ENCODE measurements at regions not wholly inside any gene's neighbourhood (a gene's known extent, or its start where the extent isn't known, plus 50 kb on each side); places are given as distances from the start of the nearest gene placed in this dataset.
"Not testable (repeated sequence)": the region's sequence is repeated elsewhere in the genome, so short reads cannot be mapped to it uniquely, and the experiment has no call there.

DNA sequence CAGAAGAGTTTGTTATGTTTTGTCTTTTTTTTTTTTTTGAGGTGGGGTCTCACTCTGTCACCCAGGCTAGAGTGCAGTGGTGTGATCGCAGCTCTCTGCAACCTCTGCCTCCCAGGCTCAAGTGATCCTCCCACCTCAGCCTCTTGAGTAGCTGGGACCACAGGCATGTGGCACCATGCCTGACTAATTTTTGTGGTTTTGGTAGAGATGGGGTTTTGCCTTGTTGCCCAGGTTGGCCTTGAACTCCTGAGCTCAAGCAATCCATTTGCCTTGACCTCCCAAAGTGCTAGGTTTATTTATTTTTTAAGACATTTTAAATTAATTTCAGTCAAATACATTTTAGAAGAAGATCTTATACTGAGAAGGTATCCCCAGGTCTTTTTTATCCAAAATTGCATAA is 366.7 kb downstream of the KCNJ2 start:
- no peak for DNase-seq

DNA sequence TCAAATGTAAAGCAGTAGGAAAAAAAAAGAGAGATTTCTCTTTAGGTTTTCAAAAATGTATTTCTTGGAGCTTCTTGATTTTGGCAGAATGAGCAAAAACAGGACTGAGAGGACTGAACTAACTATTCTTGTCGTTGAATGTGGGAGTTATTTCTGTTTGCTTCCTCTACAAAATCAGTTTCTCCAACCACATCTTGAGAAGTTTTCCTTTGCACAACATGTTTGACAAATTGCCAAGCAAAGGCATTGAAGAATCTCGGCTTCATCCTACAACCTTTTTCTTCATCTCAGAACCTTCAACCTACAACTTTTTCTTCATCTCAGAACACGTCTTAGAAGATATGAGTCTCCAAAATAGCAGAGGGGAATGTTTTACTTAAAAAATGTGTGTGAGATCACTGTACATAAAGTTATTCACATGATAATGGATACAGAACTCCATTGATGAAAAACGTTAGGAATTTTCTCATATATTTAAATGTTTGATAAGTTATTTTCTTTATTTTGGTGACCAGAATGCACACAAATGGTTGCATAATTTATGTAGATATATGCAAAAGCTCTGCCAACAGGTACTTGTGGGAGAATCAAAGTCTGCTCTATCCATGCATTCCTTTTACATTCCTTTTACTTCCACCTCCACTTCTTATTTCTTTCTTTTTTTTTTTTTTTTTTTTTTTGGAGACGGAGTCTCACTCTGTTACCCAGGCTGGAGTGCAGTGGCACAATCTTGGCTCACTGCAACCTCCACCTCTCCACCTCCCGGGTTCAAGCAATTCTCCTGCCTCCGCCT is 370.0 kb downstream of the KCNJ2 start:
- DNase-seq: no peak

DNA sequence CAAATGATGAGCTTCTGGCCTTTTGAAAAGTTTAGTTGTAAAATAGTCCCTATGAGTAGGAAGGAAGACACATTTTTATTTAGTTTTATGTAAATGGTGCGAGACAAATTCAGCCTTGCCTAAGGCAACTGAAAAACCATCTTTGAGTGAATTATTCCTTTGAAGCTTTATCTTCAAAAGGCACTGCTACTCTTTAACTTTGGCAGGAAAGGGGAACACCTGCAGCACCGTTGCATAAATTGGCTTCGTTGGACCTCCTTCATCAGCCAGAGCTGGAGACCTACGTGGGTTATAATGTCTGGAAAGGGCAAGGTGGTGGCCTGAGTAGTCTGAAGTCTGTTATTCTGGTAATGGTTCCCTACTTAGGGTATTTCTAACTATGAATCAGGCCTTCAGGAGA is 373.5 kb downstream of the KCNJ2 start:
- DNase-seq: no peak

DNA sequence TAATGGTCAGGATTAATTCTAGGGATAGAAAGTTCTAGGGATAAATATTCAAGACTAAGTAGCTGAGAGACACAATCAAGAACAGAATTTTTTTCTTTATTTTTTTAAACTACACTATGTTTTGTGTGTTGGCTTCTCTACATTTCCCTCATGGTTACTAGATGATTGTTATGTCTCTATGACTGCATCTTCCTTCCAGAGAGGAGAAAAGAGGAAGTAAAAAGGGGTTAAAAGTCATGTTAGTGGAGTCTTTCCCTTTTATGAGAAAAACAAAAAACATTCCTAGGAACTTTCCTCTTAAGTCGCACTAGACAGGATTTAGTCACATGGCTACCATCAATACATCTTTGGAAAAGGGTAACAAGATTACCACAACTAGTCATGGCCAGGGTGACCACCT is 375.0 kb downstream of the KCNJ2 start:
- DNase-seq: no peak

DNA sequence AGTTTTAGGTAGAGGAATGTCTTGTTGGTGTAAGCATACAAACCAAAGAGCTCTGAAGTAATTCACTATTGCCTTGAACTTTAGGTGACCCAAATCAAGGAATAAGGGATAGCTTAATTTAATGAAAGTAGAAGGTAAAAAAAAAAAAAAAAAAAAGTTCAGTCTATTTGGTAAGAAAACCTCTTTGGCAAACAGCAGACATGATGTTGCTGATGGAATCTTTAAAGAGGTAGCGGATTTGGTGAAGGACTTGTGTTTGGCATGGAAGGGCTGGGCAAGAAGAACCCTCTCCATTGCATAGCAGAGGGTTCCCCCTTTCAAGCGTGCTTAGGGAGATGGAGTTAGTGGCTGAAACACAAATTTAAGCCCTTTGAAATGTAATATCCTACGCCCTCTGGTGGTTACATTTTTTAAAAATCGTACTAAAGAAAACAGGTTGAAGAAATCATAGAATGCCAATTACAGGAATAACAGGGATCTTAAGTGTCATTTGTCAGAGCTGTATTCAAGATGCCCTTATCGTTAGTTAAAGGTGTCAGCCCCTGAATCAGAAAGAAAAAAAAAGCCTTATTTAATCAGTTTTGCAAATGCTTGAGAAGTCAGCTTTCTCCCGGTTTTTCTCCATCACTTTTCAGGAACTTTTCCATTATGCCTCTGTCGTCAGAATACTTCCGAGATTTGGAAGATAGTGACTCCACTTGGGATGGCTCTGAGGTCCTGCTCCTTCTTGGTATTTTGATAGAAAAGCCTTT is 383.1 kb downstream of the KCNJ2 start:
- no peak for DNase-seq

DNA sequence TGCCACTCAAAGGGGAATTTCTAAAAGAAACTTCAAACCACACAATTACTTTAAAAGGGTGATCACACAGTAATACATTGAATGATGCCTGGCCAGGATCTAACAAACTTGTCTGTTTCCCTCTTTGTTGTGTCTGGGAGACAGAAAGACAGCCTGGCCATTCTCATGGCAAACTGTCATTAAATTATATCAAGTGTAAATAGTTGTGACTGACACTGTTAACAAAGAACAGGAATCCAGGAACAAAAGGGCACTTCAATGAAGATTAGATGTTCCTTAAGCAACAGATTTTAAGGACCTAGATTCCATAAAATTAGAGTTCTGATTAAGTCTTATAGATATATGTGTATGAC is 383.6 kb downstream of the KCNJ2 start:
- no peak for DNase-seq

DNA sequence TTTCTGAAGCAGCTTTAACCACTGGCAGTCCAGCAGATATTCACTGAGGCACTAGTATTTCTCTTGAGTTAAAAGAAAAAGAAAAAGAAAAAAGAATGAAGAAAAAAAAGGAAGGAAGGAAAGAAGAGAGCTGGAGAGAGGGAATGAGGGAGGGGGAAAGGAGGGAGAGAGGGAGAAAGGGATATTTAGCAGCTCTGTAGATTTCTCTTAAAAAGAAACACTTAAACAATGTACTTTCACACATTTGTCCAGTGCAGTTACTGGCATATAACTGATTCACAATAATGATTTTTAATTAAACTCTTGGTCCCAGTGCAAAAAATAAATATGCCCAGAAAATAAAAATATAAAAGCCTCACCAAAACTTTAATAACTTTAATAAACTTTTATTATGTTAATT is 386.4 kb downstream of the KCNJ2 start:
- DNase-seq: no peak

DNA sequence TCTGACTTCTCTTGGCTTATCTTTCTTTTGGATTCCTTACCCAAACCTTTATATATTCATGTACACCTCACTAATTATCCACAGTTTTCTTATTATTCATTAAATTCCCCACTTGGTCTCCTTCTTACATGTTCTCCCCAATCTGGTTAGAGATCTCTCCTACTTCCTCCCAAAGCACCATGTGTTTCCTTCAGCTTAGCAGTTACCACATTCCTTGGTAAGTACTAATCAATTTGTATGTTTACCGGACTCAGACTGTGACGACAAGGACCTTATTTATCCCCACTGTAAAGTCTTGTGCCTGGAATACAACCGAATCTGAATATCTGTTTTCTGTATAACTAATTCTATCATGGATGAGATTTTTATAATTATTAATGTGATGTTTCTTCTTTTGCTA is 389.5 kb downstream of the KCNJ2 start:
- no peak for DNase-seq

DNA sequence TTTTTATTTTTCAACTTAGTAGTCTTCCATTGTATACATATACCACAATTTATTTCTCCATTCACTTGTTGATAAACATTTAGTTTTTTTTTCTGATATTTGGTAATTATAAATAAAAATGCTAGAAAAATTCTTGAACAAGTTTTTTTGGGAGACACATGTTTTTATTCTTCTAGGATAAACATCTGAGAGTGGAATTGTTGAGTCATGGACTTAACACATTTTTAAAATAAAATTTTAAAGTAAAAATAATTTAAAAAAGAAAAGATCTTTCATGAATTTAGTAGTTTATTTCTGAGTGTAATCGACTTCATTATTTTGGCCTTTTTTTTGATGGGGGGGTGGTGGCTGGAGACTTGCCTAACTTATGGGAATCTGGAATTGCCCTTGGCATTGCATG is 391.1 kb downstream of the KCNJ2 start:
- no peak for DNase-seq

DNA sequence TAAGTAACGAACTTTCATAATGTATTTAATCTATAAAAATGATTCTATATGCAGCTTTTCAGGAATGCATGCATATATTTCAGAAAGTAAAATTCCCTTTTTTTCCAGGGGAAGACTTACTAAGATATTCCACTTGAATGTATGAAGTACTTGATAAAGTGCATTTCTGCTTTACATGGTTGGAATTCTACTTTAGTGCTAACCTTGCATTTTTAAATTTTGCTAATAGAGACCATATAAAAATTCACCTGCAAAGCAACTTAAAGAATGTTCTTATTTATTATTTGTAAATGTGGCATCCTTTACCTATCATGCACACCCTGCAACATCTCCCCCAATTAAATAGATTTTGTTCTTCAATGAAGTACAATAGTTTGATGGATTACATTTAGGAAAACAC is 392.8 kb downstream of the KCNJ2 start:
- no peak for DNase-seq

DNA sequence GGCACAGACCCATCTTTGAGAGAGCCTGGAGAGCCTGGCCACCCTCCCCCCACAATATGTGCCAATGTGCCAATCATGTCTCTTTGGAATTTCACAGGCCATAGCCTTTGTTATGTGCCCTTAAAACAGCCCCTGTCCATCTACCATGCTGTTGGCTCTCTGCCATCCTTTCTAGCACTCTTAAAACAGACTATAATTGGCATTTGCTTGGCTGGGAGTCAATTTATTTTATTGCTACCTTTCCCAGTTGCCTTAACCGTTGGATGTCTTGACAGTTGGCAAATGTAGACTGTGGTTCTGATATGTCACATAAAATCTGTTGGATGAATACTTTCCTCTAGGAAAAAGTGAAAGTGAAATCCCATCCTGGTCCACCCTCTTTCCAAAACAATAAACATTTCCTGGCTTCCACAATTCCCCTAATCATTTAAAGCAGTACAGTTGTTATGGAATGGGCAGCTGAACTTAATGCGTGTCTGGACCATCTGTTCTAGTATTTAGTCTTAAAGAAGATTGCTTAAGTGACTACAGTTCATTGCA is 394.0 kb downstream of the KCNJ2 start:
- DNase-seq: no peak

DNA sequence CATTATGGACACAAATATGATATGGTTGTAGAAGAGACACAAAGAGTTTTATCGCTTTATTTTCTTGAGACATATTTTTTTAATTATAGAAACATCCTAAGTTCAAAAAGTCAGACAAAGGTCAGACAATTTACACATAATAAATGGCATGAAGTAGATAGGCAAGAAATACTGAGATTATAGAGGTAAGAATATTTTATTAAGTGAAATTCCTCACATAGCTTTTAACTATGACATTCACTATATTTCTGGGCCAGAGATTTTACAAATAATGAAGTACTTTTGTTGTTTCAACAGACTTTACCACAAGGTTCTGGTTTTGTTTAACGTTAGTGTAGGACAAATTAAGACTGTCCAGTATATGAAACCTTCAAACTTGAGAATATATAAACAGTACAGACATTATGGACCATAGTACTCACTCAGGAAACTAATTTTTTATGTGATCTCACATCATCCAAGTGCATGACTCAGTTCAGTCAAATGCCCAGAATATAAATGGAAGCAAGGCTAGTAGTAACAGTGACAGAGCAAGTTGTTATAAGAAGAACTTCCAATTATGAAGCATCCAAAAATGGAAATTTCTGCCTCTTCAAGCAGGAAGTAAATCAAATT is 394.8 kb downstream of the KCNJ2 start:
- DNase-seq: no peak

DNA sequence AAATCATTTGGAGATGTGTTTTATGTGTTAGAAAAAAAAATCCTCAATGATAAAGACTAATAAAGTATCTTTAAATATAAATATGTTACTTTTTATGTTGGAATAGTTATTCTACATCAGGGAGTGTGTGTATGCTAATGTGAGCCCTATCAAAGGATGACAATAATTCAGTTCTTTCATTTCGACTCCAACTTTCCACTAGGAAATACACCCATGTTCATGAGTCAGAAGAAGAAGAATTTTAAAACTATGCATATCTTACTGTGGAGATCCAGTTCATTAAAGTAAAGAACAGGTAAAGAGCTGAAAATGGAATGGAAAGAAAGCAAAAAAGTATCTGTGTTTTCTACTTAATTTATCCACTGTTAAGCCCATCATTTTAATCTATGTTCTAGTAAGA is 399.8 kb downstream of the KCNJ2 start:
- DNase-seq: no peak

DNA sequence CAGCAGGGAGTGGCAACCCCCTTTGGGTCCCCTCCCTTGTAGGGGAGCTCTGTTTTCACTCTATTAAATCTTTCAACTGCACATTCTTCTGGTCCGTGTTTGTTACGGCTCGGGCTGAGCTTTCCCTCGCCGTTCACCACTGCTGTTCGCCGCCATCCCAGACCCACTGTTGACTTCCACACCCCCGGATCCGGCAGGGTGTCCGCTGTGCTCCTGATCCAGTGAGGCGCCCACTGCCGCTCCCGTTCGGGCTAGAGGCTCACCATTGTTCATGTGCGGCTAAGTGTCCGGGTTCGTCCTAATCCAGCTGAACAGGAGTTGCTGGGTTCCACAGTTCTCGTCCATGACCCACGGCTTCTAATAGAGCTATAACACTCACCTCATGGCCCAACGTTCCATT is 408.1 kb downstream of the KCNJ2 start:
- no peak for DNase-seq

DNA sequence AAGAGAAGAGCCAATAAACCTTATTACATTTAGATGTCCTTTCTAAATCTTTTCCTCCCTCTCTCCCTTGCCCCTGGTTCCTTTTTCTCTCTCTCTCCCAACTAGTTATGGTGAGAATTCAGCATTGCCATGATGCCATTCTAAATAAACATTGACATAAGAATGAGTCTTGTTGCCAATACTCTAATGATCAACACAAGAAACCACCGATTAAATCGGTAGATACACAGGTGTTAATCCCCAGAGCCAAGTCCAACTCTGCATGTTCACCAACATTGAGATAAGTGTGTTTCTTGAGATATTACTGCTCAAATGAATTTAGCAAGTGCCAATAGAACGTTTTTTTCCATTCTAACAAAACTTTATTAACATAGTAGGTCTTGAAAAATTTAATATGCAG is 412.1 kb downstream of the KCNJ2 start:
- DNase-seq: no peak

DNA sequence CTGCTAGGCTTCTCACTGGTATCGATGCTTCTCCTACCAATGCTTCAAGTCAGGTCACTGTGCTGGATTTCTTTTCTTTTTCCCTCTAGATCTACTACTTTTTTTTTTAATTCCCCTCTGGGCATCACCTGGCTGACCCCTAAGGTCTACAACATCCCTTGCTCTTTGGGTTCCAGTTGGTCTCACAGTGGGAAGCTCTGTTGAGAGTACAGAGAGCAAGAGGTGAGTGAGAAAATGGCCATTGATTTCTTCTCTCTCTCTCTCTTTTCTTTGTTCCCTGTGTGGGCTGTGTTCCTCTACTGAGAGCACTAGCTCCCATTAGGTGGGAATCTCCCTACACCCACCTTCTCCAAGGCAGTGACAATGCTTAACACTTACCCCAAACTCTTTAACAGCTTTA is 413.4 kb downstream of the KCNJ2 start:
- DNase-seq: no peak

DNA sequence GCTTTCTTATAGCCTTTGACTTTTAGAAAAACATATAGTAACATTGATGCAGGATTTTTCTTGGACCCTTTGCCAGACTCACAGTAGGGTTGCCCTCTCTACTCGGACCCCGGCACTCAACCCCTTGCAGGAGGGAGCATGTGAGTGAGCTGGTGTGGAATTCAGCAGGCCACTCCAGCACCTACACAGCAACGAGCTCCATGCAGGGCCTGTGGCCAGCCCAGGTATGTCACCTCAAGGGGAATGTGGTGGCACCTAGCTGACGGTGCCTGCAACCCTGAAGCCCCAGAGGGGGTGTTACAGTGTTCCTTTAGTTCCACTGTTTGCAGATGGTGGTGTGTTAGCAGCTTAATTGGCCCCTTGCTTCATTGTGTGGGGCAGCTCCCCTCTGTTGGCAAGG is 414.9 kb downstream of the KCNJ2 start:
- DNase-seq: no peak

DNA sequence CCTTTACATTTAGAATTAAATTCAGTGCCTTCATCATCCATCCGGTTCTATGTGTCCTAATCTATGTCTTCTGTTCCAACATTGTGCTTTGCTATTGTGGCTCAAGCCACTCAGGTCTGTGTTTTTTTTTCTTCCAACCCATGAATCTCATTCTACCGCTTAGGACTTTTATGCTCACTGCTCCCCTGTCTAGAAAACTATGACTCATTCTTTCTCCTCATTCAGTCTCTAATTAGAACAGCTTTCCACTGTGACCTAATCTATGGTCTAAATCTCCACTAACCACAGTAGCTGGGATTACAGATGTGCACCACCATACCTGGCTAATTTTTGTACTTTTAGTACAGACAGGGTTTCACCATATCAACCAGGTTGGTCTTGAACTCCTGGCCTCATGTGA is 418.7 kb downstream of the KCNJ2 start:
- no peak for DNase-seq

DNA sequence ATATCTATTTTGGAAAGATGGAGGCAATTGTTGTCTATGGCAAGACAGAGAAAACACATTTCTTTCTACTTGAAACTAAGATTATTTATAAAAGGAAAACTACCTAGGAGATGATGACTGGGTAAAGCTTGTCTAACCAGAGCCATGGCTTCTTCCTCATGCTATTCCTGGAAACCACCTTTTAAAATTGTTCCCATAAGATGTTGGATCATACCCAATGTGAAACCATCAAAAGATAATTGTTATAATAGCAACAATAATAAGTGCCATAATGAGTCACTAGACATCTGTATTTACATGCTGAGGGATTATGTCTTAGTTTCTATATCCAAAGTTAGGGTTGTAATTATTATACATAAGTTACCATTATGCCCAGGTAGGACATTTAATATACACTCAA is 428.4 kb downstream of the KCNJ2 start:
- DNase-seq: no peak

DNA sequence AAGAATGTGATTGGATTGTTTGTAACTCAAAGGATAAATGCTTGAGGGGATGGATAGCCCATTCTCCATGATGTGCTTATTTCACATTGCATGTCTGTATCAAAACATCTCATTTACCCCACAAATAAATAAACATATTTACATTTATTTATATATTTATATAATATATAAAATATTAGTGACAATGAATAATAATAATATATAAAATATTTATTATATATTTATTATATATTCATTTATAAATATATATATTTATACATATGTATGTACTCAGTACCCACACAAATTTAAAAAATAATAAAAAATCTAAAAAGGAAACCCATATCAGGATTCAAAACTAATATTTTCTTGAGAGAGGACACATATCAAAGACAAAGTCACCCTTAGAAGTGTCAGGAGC is 429.9 kb downstream of the KCNJ2 start:
- no peak for DNase-seq

DNA sequence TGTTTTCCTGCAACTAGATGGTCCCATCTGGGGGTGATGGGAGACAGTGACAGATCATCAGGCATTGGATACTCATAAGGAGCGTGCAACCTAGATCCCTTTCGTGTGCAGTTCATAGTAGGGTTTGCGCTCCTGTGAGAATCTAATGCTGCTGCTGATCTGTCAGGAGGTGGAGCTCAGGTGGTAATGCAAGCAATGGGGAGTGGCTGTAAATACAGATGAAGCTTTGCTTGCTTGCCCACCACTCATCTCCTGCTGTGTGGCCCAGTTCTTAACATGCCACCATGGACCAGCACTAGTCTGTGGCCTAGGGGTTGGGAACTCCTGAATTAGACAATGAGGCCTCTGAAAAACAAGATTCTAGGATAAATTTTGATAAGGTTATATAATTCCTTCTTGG is 430.6 kb downstream of the KCNJ2 start:
- DNase-seq: not testable (repeated sequence)

DNA sequence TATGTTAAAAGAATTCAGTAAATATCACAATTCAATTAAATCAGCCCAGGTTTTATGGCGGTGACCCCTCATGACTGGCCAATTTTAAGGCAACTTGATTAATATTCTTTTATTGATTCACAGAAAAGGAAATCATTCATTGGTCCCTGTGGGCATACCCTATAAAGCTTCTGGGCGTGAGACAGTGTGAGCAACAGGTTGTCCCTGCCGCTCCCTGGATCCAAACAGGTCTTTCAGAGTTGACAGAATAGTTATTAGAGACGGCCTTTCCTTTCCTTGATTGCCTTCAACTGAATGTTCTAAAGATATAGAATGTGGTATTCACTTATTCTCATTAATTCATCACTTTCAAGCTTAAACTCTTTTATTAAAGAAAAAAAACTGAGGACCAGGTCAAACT is 433.9 kb downstream of the KCNJ2 start:
- no peak for DNase-seq

DNA sequence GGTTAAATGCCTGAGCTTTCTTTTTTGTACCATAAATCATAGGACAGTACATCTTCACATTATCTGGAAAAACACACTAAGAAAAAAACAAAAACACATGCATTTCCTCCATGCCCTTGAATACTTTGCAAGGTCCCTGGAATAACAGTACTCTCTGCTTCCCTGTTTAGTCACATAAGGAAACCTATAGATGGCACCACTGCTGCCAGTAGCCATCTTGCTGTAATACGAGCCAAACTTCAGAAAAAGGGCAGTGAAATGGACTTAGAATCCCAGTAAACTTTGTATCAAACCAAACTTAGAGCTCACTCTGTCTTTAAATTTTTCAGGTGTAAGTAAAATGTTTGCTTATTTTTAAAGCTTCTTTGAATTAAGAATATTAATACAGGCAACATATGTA is 435.5 kb downstream of the KCNJ2 start:
- no peak for DNase-seq

DNA sequence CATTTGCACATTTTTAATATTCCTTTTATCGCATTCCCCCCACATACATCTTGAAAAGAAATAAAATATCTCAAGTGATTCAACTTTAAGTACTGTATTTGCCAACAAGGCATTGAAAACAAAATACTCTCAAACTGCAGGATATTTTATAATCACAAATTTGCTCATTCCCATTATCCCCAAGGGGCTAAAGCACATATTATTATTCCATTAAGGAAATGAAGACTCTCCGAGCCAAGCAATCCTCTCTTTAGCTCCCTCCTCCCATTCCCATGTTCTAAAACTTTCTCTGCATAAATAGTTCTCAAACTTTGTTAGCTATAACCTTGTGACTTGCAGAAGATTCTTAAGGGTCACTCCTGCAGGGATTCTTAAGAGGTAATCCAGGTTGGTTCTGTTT is 436.8 kb downstream of the KCNJ2 start:
- DNase-seq: no peak
